ENCODE measurements at regions not wholly inside any gene's neighbourhood (a gene's known extent, or its start where the extent isn't known, plus 50 kb on each side); places are given as distances from the start of the nearest gene placed in this dataset.

DNA sequence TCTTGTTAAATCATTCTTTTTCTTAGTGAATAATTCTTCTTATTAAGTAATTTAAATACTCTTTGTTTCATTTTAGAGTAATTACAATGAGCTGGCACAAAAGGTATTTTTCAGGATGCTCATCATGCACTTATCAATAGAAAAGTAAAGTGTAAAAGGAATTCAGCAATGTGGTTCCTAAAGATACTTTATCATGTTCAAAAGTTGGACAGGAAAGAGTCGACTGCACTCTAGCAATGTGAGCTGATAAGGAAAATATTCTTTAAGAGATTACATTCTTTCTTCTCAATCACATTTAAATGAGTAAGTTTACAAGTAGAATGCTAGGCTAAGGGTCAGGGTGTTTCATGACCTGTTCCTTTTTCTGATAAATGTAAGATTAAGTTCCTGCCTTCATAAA, 609.5 kb upstream of the FAM241A start:
- TF ChIP-seq POLR2AphosphoS5 (IDR thresholded peaks at IDR 0.05) (no peak), EZH2 (IDR thresholded peaks at IDR 0.05; ENCODE audit: borderline replicate concordance, insufficient read depth, low read length, poor library complexity, severe bottlenecking) (no peak)
- TF ChIP-seq, protein P1, sequence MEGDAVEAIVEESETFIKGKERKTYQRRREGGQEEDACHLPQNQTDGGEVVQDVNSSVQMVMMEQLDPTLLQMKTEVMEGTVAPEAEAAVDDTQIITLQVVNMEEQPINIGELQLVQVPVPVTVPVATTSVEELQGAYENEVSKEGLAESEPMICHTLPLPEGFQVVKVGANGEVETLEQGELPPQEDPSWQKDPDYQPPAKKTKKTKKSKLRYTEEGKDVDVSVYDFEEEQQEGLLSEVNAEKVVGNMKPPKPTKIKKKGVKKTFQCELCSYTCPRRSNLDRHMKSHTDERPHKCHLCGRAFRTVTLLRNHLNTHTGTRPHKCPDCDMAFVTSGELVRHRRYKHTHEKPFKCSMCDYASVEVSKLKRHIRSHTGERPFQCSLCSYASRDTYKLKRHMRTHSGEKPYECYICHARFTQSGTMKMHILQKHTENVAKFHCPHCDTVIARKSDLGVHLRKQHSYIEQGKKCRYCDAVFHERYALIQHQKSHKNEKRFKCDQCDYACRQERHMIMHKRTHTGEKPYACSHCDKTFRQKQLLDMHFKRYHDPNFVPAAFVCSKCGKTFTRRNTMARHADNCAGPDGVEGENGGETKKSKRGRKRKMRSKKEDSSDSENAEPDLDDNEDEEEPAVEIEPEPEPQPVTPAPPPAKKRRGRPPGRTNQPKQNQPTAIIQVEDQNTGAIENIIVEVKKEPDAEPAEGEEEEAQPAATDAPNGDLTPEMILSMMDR (IDR thresholded peaks at IDR 0.05; ENCODE audit: poor library complexity, severe bottlenecking), result no peak
- TF ChIP-seq, protein P2, sequence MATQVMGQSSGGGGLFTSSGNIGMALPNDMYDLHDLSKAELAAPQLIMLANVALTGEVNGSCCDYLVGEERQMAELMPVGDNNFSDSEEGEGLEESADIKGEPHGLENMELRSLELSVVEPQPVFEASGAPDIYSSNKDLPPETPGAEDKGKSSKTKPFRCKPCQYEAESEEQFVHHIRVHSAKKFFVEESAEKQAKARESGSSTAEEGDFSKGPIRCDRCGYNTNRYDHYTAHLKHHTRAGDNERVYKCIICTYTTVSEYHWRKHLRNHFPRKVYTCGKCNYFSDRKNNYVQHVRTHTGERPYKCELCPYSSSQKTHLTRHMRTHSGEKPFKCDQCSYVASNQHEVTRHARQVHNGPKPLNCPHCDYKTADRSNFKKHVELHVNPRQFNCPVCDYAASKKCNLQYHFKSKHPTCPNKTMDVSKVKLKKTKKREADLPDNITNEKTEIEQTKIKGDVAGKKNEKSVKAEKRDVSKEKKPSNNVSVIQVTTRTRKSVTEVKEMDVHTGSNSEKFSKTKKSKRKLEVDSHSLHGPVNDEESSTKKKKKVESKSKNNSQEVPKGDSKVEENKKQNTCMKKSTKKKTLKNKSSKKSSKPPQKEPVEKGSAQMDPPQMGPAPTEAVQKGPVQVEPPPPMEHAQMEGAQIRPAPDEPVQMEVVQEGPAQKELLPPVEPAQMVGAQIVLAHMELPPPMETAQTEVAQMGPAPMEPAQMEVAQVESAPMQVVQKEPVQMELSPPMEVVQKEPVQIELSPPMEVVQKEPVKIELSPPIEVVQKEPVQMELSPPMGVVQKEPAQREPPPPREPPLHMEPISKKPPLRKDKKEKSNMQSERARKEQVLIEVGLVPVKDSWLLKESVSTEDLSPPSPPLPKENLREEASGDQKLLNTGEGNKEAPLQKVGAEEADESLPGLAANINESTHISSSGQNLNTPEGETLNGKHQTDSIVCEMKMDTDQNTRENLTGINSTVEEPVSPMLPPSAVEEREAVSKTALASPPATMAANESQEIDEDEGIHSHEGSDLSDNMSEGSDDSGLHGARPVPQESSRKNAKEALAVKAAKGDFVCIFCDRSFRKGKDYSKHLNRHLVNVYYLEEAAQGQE (IDR thresholded peaks at IDR 0.05; ENCODE audit: borderline replicate concordance), result no peak
